ENCODE measurements at regions not wholly inside any gene's neighbourhood (a gene's known extent, or its start where the extent isn't known, plus 50 kb on each side); places are given as distances from the start of the nearest gene placed in this dataset.

DNA sequence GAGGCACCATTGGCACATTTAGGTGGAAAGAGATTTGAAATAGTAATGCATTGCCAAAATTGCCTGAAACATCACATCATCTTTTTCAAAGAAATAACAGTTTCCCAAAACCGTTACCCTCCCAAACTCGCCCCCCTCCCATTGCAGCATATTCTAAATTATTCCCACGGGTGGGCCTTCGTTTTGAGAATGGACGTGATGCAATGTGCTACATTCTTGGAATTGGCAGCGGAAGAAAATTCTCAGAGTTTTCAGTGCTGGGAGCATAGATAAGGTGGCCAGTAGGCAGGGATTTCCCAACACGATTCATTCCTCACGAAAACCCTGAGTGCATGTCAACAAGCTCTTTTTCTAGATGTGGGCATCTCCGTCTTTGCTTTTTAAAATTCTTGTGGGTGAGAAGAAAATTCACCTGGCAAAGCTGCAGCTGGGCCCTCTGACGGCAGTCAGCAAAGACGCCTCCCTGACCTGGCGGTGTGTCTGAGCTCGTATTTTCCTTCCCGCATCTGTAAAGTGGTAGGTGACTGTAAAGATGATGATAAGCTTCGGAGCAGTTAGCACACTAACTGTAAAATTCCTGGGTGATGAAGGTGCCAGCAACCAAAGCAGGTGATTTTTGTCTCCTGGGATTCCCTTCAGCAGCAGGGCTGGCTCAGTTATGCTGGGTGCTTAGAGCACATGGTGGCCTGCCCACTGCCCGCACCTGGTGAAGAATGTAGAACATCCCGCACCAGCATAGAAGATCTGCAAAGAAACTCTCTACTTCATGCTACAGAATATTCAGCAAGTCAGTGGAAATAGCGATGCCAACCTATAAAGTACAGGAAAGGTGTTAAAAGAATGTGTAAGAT is 141.9 kb upstream of the KLF6 start:
- TF ChIP-seq, protein P1, sequence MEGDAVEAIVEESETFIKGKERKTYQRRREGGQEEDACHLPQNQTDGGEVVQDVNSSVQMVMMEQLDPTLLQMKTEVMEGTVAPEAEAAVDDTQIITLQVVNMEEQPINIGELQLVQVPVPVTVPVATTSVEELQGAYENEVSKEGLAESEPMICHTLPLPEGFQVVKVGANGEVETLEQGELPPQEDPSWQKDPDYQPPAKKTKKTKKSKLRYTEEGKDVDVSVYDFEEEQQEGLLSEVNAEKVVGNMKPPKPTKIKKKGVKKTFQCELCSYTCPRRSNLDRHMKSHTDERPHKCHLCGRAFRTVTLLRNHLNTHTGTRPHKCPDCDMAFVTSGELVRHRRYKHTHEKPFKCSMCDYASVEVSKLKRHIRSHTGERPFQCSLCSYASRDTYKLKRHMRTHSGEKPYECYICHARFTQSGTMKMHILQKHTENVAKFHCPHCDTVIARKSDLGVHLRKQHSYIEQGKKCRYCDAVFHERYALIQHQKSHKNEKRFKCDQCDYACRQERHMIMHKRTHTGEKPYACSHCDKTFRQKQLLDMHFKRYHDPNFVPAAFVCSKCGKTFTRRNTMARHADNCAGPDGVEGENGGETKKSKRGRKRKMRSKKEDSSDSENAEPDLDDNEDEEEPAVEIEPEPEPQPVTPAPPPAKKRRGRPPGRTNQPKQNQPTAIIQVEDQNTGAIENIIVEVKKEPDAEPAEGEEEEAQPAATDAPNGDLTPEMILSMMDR (IDR thresholded peaks at IDR 0.05; ENCODE audit: insufficient read depth, low read depth, low read length): no peak
- Histone ChIP-seq H3K4me3 (ENCODE audit: low read depth, low read length) (no peak overlapping the region), H3K36me3 (ENCODE audit: control insufficient read depth, insufficient read depth, low read length) (no peaks in the 10 kb centered on the region), H3K27me3 (ENCODE audit: control insufficient read depth, insufficient read depth, low read length) (no peaks in the 10 kb centered on the region)
- DNase-seq (ENCODE audit: low read depth): no peak
- ChIA-PET CTCF (no interaction called here), POLR2A (no interaction called here)

DNA sequence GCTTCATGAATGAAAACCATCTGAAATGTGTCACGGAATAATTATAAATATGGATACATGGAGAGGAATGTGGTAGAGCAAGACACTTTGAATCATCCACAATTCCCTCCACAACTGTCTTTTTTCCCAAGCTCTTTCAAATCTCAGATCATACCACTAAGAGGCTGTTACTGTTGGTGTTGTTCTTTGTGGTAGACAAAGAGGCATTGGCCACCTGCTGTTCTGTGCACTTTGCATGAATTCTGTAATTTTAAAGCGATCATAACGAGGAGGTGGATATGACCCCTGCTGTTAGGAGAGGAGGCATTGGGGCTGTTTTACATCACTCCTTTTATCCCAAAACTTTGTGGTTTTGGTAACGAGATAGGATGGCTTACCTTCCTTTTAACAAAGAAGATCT is 141.2 kb upstream of the KLF6 start:
- CTCF ChIA-PET: no interaction called here
- no peak for DNase-seq (ENCODE audit: low read depth)
- Histone ChIP-seq H3K4me3 (ENCODE audit: low read depth, low read length) (no peak overlapping the region), H3K27me3 (ENCODE audit: control insufficient read depth, insufficient read depth, low read length) (no peaks in the 10 kb centered on the region), H3K36me3 (ENCODE audit: control insufficient read depth, insufficient read depth, low read length) (no peaks in the 10 kb centered on the region)
- TF ChIP-seq, protein P1 (IDR thresholded peaks at IDR 0.05; ENCODE audit: insufficient read depth, low read depth, low read length): no peak
- POLR2A ChIA-PET: no interaction called here

GRCh38 chr10:3925184-3925583 is 140.2 kb upstream of the KLF6 start:
- Histone ChIP-seq H3K4me3 (ENCODE audit: low read depth, low read length) (no peak overlapping the region), H3K36me3 (ENCODE audit: control insufficient read depth, insufficient read depth, low read length) (no peaks in the 10 kb centered on the region), H3K27me3 (ENCODE audit: control insufficient read depth, insufficient read depth, low read length) (no peaks in the 10 kb centered on the region)
- no peak for DNase-seq (ENCODE audit: low read depth)
- POLR2A ChIA-PET: no interaction called here
- CTCF ChIA-PET: interaction anchor here (0.7 kb wide), 1 partner anchor 409 kb away, joined by 3 read pairs; no protein-coding TSS in a partner anchor
- TF ChIP-seq, protein P1 (IDR thresholded peaks at IDR 0.05; ENCODE audit: insufficient read depth, low read depth, low read length): no peak

GRCh38 chr10:3924344-3924743 is 139.3 kb upstream of the KLF6 start:
- TF ChIP-seq, protein P1 (IDR thresholded peaks at IDR 0.05; ENCODE audit: insufficient read depth, low read depth, low read length): no peak
- CTCF ChIA-PET: no interaction called here
- H3K27me3 ChIP-seq (ENCODE audit: control insufficient read depth, insufficient read depth, low read length): no peaks in the 10 kb centered on the region

DNA sequence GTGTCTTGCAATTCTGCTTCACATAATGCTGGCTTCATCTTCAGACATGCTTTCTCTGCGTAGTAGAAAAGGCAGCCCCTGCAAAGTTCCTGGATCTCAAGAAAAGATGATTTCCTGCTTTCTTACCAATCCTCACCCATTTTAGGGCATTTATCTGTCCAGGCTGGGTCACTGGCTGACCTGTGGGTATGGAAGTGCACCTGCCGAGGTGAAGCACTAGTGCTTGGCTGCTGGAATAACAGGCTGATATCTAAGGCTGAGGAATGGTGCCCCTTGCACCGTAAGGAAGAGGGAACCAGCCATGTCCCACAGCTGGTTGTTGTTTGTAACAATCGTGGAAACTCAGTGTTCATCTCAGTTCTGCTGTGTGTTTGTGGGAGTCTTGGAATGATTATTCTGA is 138.0 kb upstream of the KLF6 start:
- CTCF ChIA-PET: no interaction called here
- no peaks in the 10 kb centered on the region for H3K36me3 ChIP-seq (ENCODE audit: control insufficient read depth, insufficient read depth, low read length)
- TF ChIP-seq, protein P1 (IDR thresholded peaks at IDR 0.05; ENCODE audit: insufficient read depth, low read depth, low read length): no peak
- no peak for DNase-seq (ENCODE audit: low read depth)
- H3K4me3 ChIP-seq (ENCODE audit: low read depth, low read length): no peak overlapping the region
- H3K27me3 ChIP-seq (ENCODE audit: control insufficient read depth, insufficient read depth, low read length): no peaks in the 10 kb centered on the region
- POLR2A ChIA-PET: no interaction called here

More at GRCh38 chr10:3924344-3924743, 139.3 kb upstream of the KLF6 start:
- Histone ChIP-seq H3K4me3 (ENCODE audit: low read depth, low read length) (no peak overlapping the region), H3K36me3 (ENCODE audit: control insufficient read depth, insufficient read depth, low read length) (no peaks in the 10 kb centered on the region)
- POLR2A ChIA-PET: no interaction called here
- DNase-seq (ENCODE audit: low read depth): peak; percentile 84
